SK-N-SH treated with all-trans-retinoic acid at 6 μM for 48 hours (cell line): ENCODE measurements at regions not wholly inside any gene's neighbourhood (a gene's known extent, or its start where the extent isn't known, plus 50 kb on each side); places are given as distances from the start of the nearest gene placed in this dataset.

Source experiments
- ATAC-seq: fragments of 200-7000 bp; cut with Tn5 transposase; 3 replicates; pipeline ENCODE4 v1.9.1; 2020; ENCODE audit warnings: mild to moderate bottlenecking, moderate library complexity
- BACH2 ChIP-seq: fragments of 250-450 bp; sonication (Bioruptor Pico); IDR thresholded peaks from 2 replicates; pipeline ENCODE4 v1.9.0; 2021; ENCODE audit warnings: mild to moderate bottlenecking, borderline replicate concordance
- CSDC2 ChIP-seq: fragments of 250-450 bp; sonication (Bioruptor Pico); IDR thresholded peaks from 2 replicates; pipeline ENCODE4 v1.5.0; 2020; ENCODE audit warnings: mild to moderate bottlenecking, moderate library complexity
- CSRNP3 ChIP-seq: fragments of 250-450 bp; sonication (Bioruptor Pico); IDR thresholded peaks from 2 replicates; pipeline ENCODE4 v1.5.1; 2021; ENCODE audit warnings: mild to moderate bottlenecking, moderate library complexity
- GLIS3 ChIP-seq: fragments of 250-450 bp; sonication (Bioruptor Pico); IDR thresholded peaks from 2 replicates; pipeline ENCODE4 v1.5.0; 2020; ENCODE audit warnings: mild to moderate bottlenecking, moderate library complexity
- ISL1 ChIP-seq: fragments of 250-450 bp; sonication (Bioruptor Pico); IDR thresholded peaks from 2 replicates; pipeline ENCODE4 v2.1.2; 2022; ENCODE audit warnings: mild to moderate bottlenecking, moderate library complexity
- POU6F1 ChIP-seq: fragments of 250-450 bp; sonication (Bioruptor Pico); IDR thresholded peaks from 2 replicates; pipeline ENCODE4 v1.8.0; 2021; ENCODE audit warnings: low read depth, mild to moderate bottlenecking, moderate library complexity, borderline replicate concordance
- PPARA ChIP-seq: fragments of 250-450 bp; sonication (Bioruptor Pico); IDR thresholded peaks from 2 replicates; pipeline ENCODE4 v1.5.0; 2020; ENCODE audit warnings: mild to moderate bottlenecking, borderline replicate concordance
- TCF4 ChIP-seq: fragments of 250-450 bp; sonication (Bioruptor Pico); IDR thresholded peaks from 2 replicates; pipeline ENCODE4 v1.8.0; 2021; ENCODE audit warnings: mild to moderate bottlenecking, moderate library complexity, borderline replicate concordance
- TOX ChIP-seq: fragments of 250-450 bp; sonication (Bioruptor Pico); IDR thresholded peaks from 2 replicates; pipeline ENCODE4 v1.8.0; 2021; ENCODE audit warnings: mild to moderate bottlenecking, moderate library complexity, borderline replicate concordance
- ZC3H10 ChIP-seq: fragments of 250-450 bp; sonication (Bioruptor Pico); IDR thresholded peaks from 2 replicates; pipeline ENCODE4 v1.5.1; 2021; ENCODE audit warnings: mild to moderate bottlenecking, moderate library complexity
- ZFP3 ChIP-seq: fragments of 250-450 bp; sonication (Bioruptor Pico); IDR thresholded peaks from 2 replicates; pipeline ENCODE4 v1.5.0; 2020; ENCODE audit warnings: mild to moderate bottlenecking, moderate library complexity
- ZNF8 ChIP-seq: fragments of 450-650 bp; formaldehyde crosslinking; IDR thresholded peaks from 2 replicates; pipeline ENCODE4 v1.5.0; 2020; ENCODE audit warnings: mild to moderate bottlenecking, moderate library complexity
- TF ChIP-seq, protein P1 (sequence below): fragments of 250-450 bp; sonication (Bioruptor Pico); IDR thresholded peaks from 2 replicates; pipeline ENCODE4 v1.8.0; 2020; ENCODE audit warnings: mild to moderate bottlenecking, moderate library complexity, borderline replicate concordance
- TF ChIP-seq, protein P2 (sequence below): fragments of 250-450 bp; sonication (Bioruptor Pico); IDR thresholded peaks from 2 replicates; pipeline ENCODE4 v1.5.0; 2020; ENCODE audit warnings: mild to moderate bottlenecking, moderate library complexity
- TF ChIP-seq, protein P3 (sequence below): fragments of 250-450 bp; sonication (Bioruptor Pico); IDR thresholded peaks from 2 replicates; pipeline ENCODE4 v1.5.1; 2020; ENCODE audit warnings: low read depth, mild to moderate bottlenecking, moderate library complexity

- no peak for TF ChIP-seq ISL1
- TF ChIP-seq CSDC2 (CRISPR knock-in tag) = no peak
- TF ChIP-seq ZFP3 (CRISPR knock-in tag) = no peak
- TF ChIP-seq TOX (CRISPR knock-in tag) = no peak
- TF ChIP-seq BACH2 (CRISPR knock-in tag) = no peak
- TF ChIP-seq, all 23 proteins: peak for 0
- no peak for ATAC-seq
Measured at GRCh38 chrX:8927701-8928100, 106.2 kb downstream of the FAM9B start.

GRCh38 chrX:8927066-8927635 lies 106.8 kb downstream of the FAM9B start:
- no peak for ATAC-seq
- no peak for TF ChIP-seq CSRNP3

- no peak for ATAC-seq
Measured at GRCh38 chrX:8921615-8922014, 112.3 kb downstream of the FAM9B start.

GRCh38 chrX:8919801-8920200 lies 114.1 kb downstream of the FAM9B start:
- no peak for TF ChIP-seq ISL1
- no peak for TF ChIP-seq BACH2 (CRISPR knock-in tag)
- no peak for TF ChIP-seq PPARA (CRISPR knock-in tag)
- TF ChIP-seq, protein P1, sequence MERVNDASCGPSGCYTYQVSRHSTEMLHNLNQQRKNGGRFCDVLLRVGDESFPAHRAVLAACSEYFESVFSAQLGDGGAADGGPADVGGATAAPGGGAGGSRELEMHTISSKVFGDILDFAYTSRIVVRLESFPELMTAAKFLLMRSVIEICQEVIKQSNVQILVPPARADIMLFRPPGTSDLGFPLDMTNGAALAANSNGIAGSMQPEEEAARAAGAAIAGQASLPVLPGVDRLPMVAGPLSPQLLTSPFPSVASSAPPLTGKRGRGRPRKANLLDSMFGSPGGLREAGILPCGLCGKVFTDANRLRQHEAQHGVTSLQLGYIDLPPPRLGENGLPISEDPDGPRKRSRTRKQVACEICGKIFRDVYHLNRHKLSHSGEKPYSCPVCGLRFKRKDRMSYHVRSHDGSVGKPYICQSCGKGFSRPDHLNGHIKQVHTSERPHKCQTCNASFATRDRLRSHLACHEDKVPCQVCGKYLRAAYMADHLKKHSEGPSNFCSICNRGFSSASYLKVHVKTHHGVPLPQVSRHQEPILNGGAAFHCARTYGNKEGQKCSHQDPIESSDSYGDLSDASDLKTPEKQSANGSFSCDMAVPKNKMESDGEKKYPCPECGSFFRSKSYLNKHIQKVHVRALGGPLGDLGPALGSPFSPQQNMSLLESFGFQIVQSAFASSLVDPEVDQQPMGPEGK (CRISPR knock-in tag) = no peak
- no peak for TF ChIP-seq ZNF8
- TF ChIP-seq, protein P2, sequence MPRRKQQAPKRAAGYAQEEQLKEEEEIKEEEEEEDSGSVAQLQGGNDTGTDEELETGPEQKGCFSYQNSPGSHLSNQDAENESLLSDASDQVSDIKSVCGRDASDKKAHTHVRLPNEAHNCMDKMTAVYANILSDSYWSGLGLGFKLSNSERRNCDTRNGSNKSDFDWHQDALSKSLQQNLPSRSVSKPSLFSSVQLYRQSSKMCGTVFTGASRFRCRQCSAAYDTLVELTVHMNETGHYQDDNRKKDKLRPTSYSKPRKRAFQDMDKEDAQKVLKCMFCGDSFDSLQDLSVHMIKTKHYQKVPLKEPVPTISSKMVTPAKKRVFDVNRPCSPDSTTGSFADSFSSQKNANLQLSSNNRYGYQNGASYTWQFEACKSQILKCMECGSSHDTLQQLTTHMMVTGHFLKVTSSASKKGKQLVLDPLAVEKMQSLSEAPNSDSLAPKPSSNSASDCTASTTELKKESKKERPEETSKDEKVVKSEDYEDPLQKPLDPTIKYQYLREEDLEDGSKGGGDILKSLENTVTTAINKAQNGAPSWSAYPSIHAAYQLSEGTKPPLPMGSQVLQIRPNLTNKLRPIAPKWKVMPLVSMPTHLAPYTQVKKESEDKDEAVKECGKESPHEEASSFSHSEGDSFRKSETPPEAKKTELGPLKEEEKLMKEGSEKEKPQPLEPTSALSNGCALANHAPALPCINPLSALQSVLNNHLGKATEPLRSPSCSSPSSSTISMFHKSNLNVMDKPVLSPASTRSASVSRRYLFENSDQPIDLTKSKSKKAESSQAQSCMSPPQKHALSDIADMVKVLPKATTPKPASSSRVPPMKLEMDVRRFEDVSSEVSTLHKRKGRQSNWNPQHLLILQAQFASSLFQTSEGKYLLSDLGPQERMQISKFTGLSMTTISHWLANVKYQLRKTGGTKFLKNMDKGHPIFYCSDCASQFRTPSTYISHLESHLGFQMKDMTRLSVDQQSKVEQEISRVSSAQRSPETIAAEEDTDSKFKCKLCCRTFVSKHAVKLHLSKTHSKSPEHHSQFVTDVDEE (CRISPR knock-in tag) = no peak
- ATAC-seq = no peak

More at GRCh38 chrX:8921615-8922014, 112.3 kb downstream of the FAM9B start:
- TF ChIP-seq ZFP3 (CRISPR knock-in tag) = no peak
- no peak for TF ChIP-seq PPARA (CRISPR knock-in tag)
- no peak for TF ChIP-seq ISL1
- TF ChIP-seq, protein P3, sequence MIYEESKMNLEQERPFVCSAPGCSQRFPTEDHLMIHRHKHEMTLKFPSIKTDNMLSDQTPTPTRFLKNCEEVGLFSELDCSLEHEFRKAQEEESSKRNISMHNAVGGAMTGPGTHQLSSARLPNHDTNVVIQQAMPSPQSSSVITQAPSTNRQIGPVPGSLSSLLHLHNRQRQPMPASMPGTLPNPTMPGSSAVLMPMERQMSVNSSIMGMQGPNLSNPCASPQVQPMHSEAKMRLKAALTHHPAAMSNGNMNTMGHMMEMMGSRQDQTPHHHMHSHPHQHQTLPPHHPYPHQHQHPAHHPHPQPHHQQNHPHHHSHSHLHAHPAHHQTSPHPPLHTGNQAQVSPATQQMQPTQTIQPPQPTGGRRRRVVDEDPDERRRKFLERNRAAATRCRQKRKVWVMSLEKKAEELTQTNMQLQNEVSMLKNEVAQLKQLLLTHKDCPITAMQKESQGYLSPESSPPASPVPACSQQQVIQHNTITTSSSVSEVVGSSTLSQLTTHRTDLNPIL = no peak

- no peak for TF ChIP-seq TCF4 (CRISPR knock-in tag)
- no peak for TF ChIP-seq POU6F1 (CRISPR knock-in tag)
- no peak for ATAC-seq
Measured at GRCh38 chrX:8916697-8917096, 115.5 kb upstream of the FAM9A start.

GRCh38 chrX:8914681-8915080 lies 113.5 kb upstream of the FAM9A start:
- no peak for ATAC-seq
- TF ChIP-seq PPARA (CRISPR knock-in tag) = no peak
- no peak for TF ChIP-seq BACH2 (CRISPR knock-in tag)
- TF ChIP-seq, protein P1 (CRISPR knock-in tag) = no peak
- TF ChIP-seq ZC3H10 (CRISPR knock-in tag) = no peak
- no peak for TF ChIP-seq TCF4 (CRISPR knock-in tag)
- TF ChIP-seq ZNF8 = no peak
- TF ChIP-seq GLIS3 (CRISPR knock-in tag) = no peak
- no peak for TF ChIP-seq ISL1
- TF ChIP-seq, protein P3 = no peak
